Thymus (tissue), 11 donors: ENCODE measurements at regions not wholly inside any gene's neighbourhood (a gene's known extent, or its start where the extent isn't known, plus 50 kb on each side); places are given as distances from the start of the nearest gene placed in this dataset.

ENCODE experiments used
- DNase-seq, 9 donors: peaks; one replicate each; pipeline ENCODE4 v3.0.0-alpha.2; 2013; ENCODE audit warnings: low spot score in 9 of 9, low read depth in 6 of 9, missing footprints in 1 of 9
- H3K27ac ChIP-seq, 2 donors: one replicate each; pipeline ENCODE4 v1.5.1; 2013; ENCODE audit warnings: control low read depth in 1 of 2, low read depth in 1 of 2, low read length in 1 of 2, mild to moderate bottlenecking in 1 of 2, moderate library complexity in 1 of 2
- H3K27me3 ChIP-seq, 2 donors: one replicate each; pipeline ENCODE4 v1.5.1; 2013; ENCODE audit warnings: low read length in 1 of 2; ENCODE audit not compliant: control insufficient read depth in 2 of 2, insufficient read depth in 1 of 2
- H3K36me3 ChIP-seq, 2 donors: one replicate each; pipeline ENCODE4 v1.5.1; 2013; ENCODE audit warnings: low read length in 1 of 2, mild to moderate bottlenecking in 1 of 2, moderate library complexity in 1 of 2; ENCODE audit not compliant: control insufficient read depth in 2 of 2, insufficient read depth in 2 of 2
- H3K4me1 ChIP-seq, 2 donors: one replicate each; pipeline ENCODE4 v1.5.1; 2013; ENCODE audit warnings: low read length in 2 of 2; ENCODE audit not compliant: control insufficient read depth in 2 of 2, insufficient read depth in 2 of 2
- H3K4me3 ChIP-seq, 2 donors: one replicate each; pipeline ENCODE4 v1.5.1; 2013; ENCODE audit warnings: low read length in 2 of 2, control low read depth in 1 of 2, mild to moderate bottlenecking in 1 of 2
- H3K9me3 ChIP-seq, 2 donors: one replicate each; pipeline ENCODE4 v1.5.1; 2013; ENCODE audit warnings: low read length in 1 of 2, mild to moderate bottlenecking in 1 of 2; ENCODE audit not compliant: control insufficient read depth in 2 of 2, insufficient read depth in 1 of 2
- WGBS: extraction: QIAGEN DNeasy Blood & Tissue Kit; methylation state at CpG from one replicate; pipeline ENCODE4 v1.1.7; 2013; 5-methylcytosine and 5-hydroxymethylcytosine counted together
- donor health status: healthy.

- Histone ChIP-seq H3K9me3 (no peaks in the 10 kb centered on the region), H3K36me3 (no peaks in the 10 kb centered on the region), H3K4me3 (no peak overlapping the region), H3K27ac (no peak overlapping the region), H3K4me1 (no peaks in the 10 kb centered on the region), H3K27me3 (no peaks in the 10 kb centered on the region)
- DNase-seq = no peak
- 63% methylated on average over 1 of the region's 1 CpG for WGBS
Observed at GRCh38 chr13:78431328-78431727, 172.0 kb downstream of the POU4F1 start.

GRCh38 chr13:78430811-78431210, 172.5 kb downstream of the POU4F1 start:
- DNase-seq = no peak
- 82% methylated on average over 1 of the region's 1 CpG for WGBS
- Histone ChIP-seq H3K36me3 (no peaks in the 10 kb centered on the region), H3K27ac (no peak overlapping the region), H3K27me3 (no peaks in the 10 kb centered on the region), H3K4me3 (no peak overlapping the region), H3K9me3 (no peaks in the 10 kb centered on the region), H3K4me1 (no peaks in the 10 kb centered on the region)

DNA sequence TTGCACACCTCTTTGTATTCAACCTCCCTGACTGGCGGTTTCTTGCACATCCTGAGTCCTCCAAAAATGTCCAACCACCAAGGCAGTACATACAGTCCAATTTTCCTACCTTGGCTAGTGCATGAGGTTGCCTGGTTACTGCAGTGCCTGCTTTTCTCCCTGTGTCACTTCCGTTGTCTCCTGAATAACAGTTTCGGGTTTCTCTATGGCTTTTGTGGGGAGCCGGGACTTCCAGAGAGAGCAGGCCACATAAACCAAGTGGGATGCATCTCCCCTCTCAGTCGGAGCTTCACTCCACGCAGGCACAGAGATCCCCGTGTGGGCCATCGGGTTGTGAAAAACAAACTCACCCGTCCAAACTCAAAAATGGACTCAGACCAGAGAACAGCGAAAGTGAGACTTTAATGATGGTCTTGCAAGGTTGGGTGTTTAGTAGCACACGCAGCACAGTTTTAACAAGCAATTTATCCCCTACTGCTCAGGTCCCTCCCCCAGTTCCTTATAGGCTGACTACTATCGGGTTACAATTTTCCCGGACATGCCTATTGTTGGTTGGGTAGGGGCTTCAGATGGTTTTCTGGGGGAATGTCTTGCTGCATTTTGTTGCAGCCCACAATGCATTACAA, 173.1 kb downstream of the POU4F1 start:
- no peak overlapping the region for H3K4me3 ChIP-seq
- no peaks in the 10 kb centered on the region for H3K27me3 ChIP-seq
- WGBS = 83% methylated on average over 13 of the region's 13 CpGs
- H3K9me3 ChIP-seq = no peaks in the 10 kb centered on the region
- no peak for DNase-seq
- H3K36me3 ChIP-seq = no peaks in the 10 kb centered on the region
- H3K27ac ChIP-seq = no peak overlapping the region
- no peaks in the 10 kb centered on the region for H3K4me1 ChIP-seq

DNA sequence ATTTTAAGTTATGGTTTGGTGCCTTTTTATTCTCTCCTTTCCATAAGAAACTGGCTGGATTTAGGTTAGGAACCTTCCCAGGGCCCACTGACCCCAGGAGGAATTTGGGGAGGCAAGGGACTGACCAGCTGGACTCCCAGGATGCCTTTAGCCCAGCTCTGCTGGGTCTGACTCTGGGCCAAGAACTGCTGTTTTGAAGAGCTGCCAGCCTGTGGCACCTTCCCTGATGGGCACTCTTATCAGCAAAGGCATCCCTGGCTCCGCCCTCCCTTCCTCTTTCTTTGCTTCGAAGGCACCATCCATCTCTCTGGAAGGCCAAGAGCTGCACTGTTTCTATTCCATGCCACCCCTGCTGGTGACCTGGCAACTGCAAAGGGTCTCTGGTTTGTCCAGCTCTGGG, 174.7 kb downstream of the POU4F1 start:
- Histone ChIP-seq H3K9me3 (no peaks in the 10 kb centered on the region), H3K36me3 (no peaks in the 10 kb centered on the region), H3K4me1 (no peaks in the 10 kb centered on the region), H3K4me3 (no peak overlapping the region), H3K27ac (no peak overlapping the region), H3K27me3 (no peaks in the 10 kb centered on the region)
- DNase-seq = no peak
- 53% methylated on average over 2 of the region's 2 CpGs for whole genome bisulfite sequencing

DNA sequence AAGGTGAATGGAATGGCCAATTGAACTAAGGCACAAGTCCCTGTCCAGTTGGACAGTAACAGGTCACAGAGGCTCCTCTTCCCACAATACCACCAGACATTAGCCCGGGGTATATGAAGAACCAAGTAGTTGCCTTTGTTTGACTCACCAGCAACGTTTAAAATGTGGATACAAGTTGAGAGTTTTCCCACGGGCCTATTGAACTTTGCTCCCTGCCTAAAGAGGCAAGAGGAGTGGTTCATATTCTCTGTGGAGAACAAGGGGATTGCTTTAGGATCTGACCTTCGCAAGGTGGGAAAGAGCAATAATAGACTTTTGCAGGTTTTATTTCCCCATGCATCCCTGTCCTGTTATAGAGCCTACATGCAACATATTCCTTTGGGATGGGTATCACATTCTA, 177.2 kb downstream of the POU4F1 start:
- no peak for DNase-seq
- H3K4me3 ChIP-seq = no peak overlapping the region
- H3K27me3 ChIP-seq = no peaks in the 10 kb centered on the region
- H3K4me1 ChIP-seq = no peaks in the 10 kb centered on the region
- WGBS = 91% methylated on average over 4 of the region's 4 CpGs
- no peaks in the 10 kb centered on the region for H3K36me3 ChIP-seq
- H3K9me3 ChIP-seq = no peaks in the 10 kb centered on the region
- H3K27ac ChIP-seq = no peak overlapping the region

DNA sequence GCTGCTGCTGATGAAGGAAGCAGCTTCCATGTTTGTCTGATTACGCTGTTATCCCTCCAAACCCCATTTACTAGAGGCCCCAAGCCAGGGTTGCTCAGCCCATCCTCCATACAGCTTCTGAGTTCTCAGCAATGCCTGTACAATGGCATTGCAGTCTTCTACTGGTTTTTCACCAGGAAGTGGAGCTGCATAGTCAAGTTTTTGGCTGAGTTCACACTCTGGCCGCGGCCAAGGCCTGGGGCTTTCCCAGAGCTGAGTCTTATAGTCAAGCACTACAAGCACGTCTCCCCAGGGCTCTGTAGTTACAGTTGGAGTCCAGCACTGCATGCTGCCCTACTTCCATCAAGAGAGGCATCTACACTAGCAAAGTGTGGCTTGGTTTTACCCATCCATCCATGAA, 182.5 kb downstream of the POU4F1 start:
- Histone ChIP-seq H3K4me3 (no peak overlapping the region), H3K27me3 (no peaks in the 10 kb centered on the region), H3K9me3 (no peaks in the 10 kb centered on the region), H3K27ac (no peak overlapping the region), H3K4me1 (no peaks in the 10 kb centered on the region), H3K36me3 (no peaks in the 10 kb centered on the region)
- 86% methylated on average over 4 of the region's 4 CpGs for WGBS
- DNase-seq = no peak

- no peaks in the 10 kb centered on the region for H3K9me3 ChIP-seq
- no peak for DNase-seq
- H3K4me3 ChIP-seq = no peak overlapping the region
- H3K27ac ChIP-seq = no peak overlapping the region
- 82% methylated on average over 2 of the region's 2 CpGs for WGBS
- no peaks in the 10 kb centered on the region for H3K36me3 ChIP-seq
- H3K27me3 ChIP-seq = no peaks in the 10 kb centered on the region
- no peaks in the 10 kb centered on the region for H3K4me1 ChIP-seq
Observed at GRCh38 chr13:78413887-78414553, 189.3 kb downstream of the POU4F1 start.

DNA sequence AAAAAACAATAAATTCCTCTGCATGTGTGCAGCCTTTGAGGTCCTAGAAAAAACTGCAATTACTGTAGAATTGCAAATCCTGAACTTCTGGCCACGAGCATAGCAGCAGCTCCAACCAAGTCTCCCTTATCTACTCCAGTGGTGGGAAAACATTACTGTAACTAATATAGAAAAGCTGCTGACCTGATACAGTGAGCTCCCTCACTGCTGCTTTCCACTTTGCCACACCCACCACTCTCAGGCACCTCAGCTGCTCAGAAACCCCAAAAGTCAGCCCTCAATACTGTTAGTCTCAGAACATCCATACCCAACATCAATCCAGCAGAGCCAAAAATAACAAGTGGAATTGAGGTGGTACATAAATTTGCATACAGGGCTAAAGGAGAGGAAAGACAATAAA, 192.5 kb downstream of the POU4F1 start:
- Histone ChIP-seq H3K4me1 (no peaks in the 10 kb centered on the region), H3K36me3 (no peaks in the 10 kb centered on the region), H3K27me3 (no peaks in the 10 kb centered on the region), H3K9me3 (no peaks in the 10 kb centered on the region), H3K27ac (no peak overlapping the region), H3K4me3 (no peak overlapping the region)
- WGBS = 78% methylated on average over 1 of the region's 1 CpG
- DNase-seq = no peak

- no peaks in the 10 kb centered on the region for H3K27me3 ChIP-seq
- no peak overlapping the region for H3K4me3 ChIP-seq
- no peak for DNase-seq
- no peaks in the 10 kb centered on the region for H3K36me3 ChIP-seq
- WGBS = 66% methylated on average over 2 of the region's 2 CpGs
- no peaks in the 10 kb centered on the region for H3K4me1 ChIP-seq
- H3K9me3 ChIP-seq = no peaks in the 10 kb centered on the region
- H3K27ac ChIP-seq = no peak overlapping the region
Observed at GRCh38 chr13:78410164-78410563, 193.2 kb downstream of the POU4F1 start.
